Right cardiac atrium (tissue), 5 donors: ENCODE measurements at regions not wholly inside any gene's neighbourhood (a gene's known extent, or its start where the extent isn't known, plus 50 kb on each side); places are given as distances from the start of the nearest gene placed in this dataset.

ENCODE experiments used
- ATAC-seq, 2 donors: fragments of 200-7000 bp; cut with Tn5 transposase; one replicate each; pipeline versions ENCODE4 v1.8.0 to v1.9.1; 2020; ENCODE audit warnings: moderate library complexity in 2 of 2, mild to moderate bottlenecking in 1 of 2
- DNase-seq, 3 donors: peaks; one replicate each; pipeline ENCODE4 v3.0.0-alpha.2; 2020
- H3K27ac ChIP-seq: one replicate; pipeline ENCODE4 v1.5.1; 2013; ENCODE audit warnings: mild to moderate bottlenecking, low read length, control low read depth, moderate library complexity
- H3K27me3 ChIP-seq: one replicate; pipeline ENCODE4 v1.6.1; 2013; ENCODE audit not compliant: control insufficient read depth, insufficient read depth
- H3K4me1 ChIP-seq: one replicate; pipeline ENCODE4 v1.6.1; 2013; ENCODE audit warnings: low read length; ENCODE audit not compliant: control insufficient read depth, insufficient read depth
- H3K4me3 ChIP-seq: one replicate; pipeline ENCODE4 v1.5.1; 2013; ENCODE audit warnings: low read length, control low read depth
- H3K9me3 ChIP-seq: one replicate; pipeline ENCODE4 v1.6.1; 2013; ENCODE audit warnings: low read length; ENCODE audit not compliant: control insufficient read depth
- WGBS: extraction: QIAGEN DNeasy Blood & Tissue Kit; methylation state at CpG from one replicate; pipeline ENCODE4 v1.1.7; 2013; 5-methylcytosine and 5-hydroxymethylcytosine counted together
- intact Hi-C, 4 donors: fragments of 100-400 bp; cut with DNase I; formaldehyde crosslinking; loops; one replicate each; pipeline versions ENCODE4 v1.11.0 to v1.14.0; 2022 to 2023
- donor health status: healthy with polysubstance abuse.
- donor health status: DM: no; HTN: yes; CAD: no.
- donor health status: DM: no; HTN: no; CAD: no.
- donor health status: DM: no; HTN: yes; CAD: no; lungs with severe emphysema.
- donor health status: DM: yes; HTN: yes; CAD: no.

DNA sequence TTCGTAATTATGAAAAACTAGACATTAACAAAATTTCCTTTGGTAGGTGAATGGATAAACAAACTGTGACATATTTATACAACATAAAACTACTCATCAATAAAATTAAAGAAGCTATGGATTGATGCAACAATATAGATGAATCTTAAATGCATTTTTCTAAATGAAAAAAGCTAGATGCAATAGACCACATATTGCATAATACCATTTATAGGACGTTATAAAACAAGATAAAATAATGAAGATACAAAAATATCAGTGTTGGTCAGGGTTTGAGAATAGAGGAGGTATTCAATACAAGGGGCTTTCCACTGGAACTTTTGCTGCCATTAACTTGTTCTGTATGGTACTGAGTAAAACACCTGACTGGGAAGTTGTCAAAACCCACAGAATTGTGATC lies 314.4 kb downstream of the GRB14 start:
- Histone ChIP-seq H3K27ac (no peak overlapping the region), H3K9me3 (no peaks in the 10 kb centered on the region), H3K27me3 (no peaks in the 10 kb centered on the region), H3K4me3 (no peak overlapping the region), H3K4me1 (no peaks in the 10 kb centered on the region)
- ATAC-seq (no peak), DNase-seq (no peak)
- WGBS, result 74% methylated on average over 2 of the region's 2 CpGs
- intact Hi-C loops, result no loop called here

DNA sequence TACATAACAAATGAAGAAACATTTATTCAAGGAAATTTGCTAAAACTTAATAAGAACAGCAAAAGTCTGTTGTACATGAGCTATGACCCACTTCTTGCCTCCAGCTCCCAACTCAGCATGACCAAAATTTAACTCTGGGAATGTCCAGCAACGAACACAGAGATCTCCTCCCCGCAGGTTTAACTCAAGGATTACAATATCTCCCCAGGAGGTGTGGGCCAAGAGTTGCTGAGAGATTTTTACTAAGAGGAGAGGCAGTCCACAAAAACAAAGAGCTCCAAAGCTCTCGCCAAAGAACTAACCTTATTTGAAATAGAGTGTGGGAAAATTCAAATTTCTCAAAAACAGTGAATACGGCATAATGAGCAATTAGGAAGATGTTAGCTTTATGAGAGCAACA lies 318.5 kb downstream of the GRB14 start:
- 68% methylated on average over 4 of the region's 4 CpGs for WGBS
- intact Hi-C loops, result no loop called here

DNA sequence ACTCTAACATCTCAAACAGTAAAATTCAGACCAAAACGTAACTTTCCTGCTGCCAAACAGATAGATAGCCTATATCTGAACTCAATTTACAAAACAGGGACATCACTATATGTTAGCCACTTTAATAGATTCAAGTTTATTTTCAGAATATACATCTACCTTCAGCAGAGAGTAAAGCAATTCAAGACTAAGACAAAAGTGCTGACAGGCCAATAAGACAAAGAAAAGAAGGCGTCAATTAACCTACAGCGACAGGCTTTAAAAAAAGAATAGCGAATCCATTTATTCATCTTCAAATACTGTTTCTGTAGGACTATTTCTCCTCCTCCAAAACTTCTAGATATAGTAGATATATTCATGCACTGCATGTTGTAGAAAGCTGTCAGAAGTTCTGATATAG lies 333.0 kb downstream of the GRB14 start:
- no peak for DNase-seq
- intact Hi-C loops, result no loop called here
- Histone ChIP-seq H3K27me3 (no peaks in the 10 kb centered on the region), H3K9me3 (no peaks in the 10 kb centered on the region), H3K27ac (no peak overlapping the region), H3K4me1 (no peaks in the 10 kb centered on the region), H3K4me3 (no peak overlapping the region)
- 80% methylated on average over 4 of the region's 4 CpGs for WGBS
- no peak for ATAC-seq

More for the DNA sequence above, 318.5 kb downstream of the GRB14 start:
- no peak overlapping the region for H3K27ac ChIP-seq
- ATAC-seq (no peak), DNase-seq (no peak)
- no peaks in the 10 kb centered on the region for H3K9me3 ChIP-seq
- H3K4me1 ChIP-seq, result no peaks in the 10 kb centered on the region
- no peak overlapping the region for H3K4me3 ChIP-seq
- no peaks in the 10 kb centered on the region for H3K27me3 ChIP-seq

DNA sequence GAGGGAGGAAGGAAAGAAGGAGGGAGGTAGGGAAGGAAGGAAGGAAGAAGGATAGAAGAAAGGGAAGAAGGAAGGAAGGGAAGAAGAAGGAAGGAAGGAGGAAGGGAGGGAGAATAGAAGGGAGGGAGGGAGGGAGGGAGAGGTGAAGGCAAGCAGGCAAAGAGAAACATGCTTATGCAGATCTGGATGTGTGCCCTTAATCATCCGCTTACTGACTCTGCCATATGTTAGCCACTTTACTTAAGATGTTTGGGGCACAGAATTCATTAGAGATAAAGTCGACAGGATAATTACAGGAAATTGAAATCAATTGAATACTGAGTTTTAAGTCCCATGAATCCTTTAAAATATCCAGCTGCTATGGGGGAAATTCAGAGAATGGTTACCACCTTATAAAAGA lies 334.2 kb downstream of the GRB14 start:
- H3K4me1 ChIP-seq, result no peaks in the 10 kb centered on the region
- H3K27me3 ChIP-seq, result no peaks in the 10 kb centered on the region
- H3K27ac ChIP-seq, result no peak overlapping the region
- WGBS, result 78% methylated on average over 2 of the region's 2 CpGs
- DNase-seq, result no peak
- no peaks in the 10 kb centered on the region for H3K9me3 ChIP-seq
- no peak overlapping the region for H3K4me3 ChIP-seq
- no peak for ATAC-seq
- intact Hi-C loops, result no loop called here

DNA sequence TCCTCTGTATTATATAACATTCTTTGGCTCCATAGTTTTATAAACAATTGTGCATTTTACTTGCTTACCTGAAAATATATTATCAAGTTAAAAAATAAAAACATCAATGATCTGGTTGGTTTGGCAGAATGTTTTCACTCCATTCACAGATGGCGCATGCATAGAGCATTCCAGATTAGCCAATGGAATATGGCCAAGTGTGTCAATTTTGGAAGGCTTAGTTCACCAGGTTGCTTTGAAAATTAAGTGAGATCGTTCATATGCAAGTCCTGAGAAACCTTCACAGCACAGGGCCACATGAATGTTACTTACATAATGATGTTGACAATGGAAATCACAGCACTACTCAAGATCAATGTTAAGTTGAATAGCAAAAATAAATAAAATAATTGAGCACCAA lies 335.7 kb downstream of the GRB14 start:
- 90% methylated on average over 2 of the region's 2 CpGs for WGBS
- H3K4me3 ChIP-seq, result no peak overlapping the region
- no peak overlapping the region for H3K27ac ChIP-seq
- no peaks in the 10 kb centered on the region for H3K9me3 ChIP-seq
- DNase-seq (no peak), ATAC-seq (no peak)
- intact Hi-C loops, result no loop called here
- no peaks in the 10 kb centered on the region for H3K4me1 ChIP-seq
- no peaks in the 10 kb centered on the region for H3K27me3 ChIP-seq

DNA sequence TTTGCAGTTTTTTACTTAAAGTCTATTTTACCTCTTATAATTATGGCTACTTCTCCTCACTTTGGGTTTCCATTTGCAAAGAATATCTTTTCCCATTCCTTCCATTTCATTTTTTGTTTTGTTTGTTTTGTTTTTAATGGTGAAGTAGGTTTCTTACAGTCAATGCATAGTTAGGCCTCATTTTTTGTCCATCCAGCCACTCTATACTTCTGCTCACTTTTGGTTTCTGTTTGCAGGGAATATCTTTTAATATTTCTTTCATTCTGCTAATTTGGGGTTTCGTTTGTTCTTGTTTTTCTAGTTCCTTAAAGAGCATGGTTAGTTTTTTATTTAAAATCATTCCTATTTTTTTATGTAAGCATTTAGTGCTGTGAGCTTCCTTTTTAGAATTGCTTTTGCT lies 339.4 kb downstream of the GRB14 start:
- intact Hi-C loops, result no loop called here
- no peak for ATAC-seq

DNA sequence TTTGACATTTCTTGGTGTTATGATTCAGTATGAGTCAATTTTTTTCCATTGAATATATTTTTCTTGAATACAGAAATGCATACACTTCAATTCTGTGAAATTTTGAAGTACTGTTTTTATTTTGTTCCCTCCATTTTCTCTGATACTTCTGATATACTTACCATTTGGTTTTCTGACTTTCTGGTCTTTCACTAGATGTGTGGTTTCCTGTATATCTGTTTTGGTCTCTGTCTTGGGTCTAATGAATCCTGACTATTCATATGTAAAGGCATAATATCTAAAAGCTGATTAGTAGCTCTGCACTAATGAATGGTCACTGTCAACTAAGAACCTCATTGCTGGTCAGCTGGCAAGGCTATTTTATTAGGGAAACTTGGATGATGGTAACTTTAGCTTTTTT lies 345.6 kb downstream of the GRB14 start:
- Histone ChIP-seq H3K27me3 (no peaks in the 10 kb centered on the region), H3K4me3 (no peak overlapping the region), H3K27ac (no peak overlapping the region), H3K9me3 (no peaks in the 10 kb centered on the region), H3K4me1 (no peaks in the 10 kb centered on the region)
- DNase-seq (no peak), ATAC-seq (no peak)
- intact Hi-C loops, result no loop called here

More for the DNA sequence above, 339.4 kb downstream of the GRB14 start:
- Histone ChIP-seq H3K4me3 (no peak overlapping the region), H3K27me3 (no peaks in the 10 kb centered on the region), H3K4me1 (no peaks in the 10 kb centered on the region), H3K27ac (no peak overlapping the region), H3K9me3 (no peaks in the 10 kb centered on the region)
- WGBS, result 79% methylated on average over 1 of the region's 1 CpG
- no peak for DNase-seq

DNA sequence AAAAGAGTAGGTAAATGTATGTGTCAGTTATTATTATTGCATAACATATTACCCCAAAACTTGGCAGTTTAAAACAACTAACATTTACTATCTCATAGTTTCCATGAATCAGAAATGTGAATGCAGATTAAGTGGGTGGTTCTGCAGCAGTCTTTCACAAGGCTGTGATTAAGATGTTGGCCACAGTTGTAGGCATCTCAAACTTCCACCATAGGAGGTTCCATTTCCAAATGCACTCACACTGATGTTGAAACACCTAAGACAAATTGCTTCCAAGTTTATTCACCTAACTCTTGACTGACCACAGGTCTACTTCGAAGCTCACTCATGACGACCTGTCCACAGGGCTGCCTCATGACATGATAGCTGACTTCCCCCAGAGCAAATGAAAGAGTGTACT lies 360.8 kb downstream of the GRB14 start:
- Histone ChIP-seq H3K9me3 (no peaks in the 10 kb centered on the region), H3K4me1 (no peaks in the 10 kb centered on the region), H3K4me3 (no peak overlapping the region), H3K27me3 (no peaks in the 10 kb centered on the region), H3K27ac (no peak overlapping the region)
- ATAC-seq, result no peak
- 66% methylated on average over 2 of the region's 2 CpGs for WGBS
- intact Hi-C loops, result no loop called here
- no peak for DNase-seq

DNA sequence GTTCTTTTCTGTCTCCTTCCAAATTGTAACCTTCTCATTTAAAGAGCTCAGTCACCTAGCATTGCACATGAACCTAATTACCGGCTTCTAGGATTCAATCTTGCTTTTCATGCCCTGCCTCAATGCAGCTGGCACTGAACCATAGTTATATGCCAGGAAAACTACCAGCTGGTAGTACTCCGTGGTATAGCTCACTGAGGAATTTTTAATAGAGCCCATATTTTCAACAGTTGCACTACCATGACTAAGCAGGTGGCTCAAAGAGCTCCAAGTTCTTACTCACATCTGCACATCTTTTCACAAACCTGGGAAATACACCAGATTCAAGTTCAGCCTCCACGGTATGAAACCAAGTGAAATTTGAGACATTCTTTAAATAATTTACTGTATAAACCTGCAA lies 363.5 kb downstream of the GRB14 start:
- H3K27me3 ChIP-seq, result no peaks in the 10 kb centered on the region
- DNase-seq (no peak), ATAC-seq (no peak)
- H3K4me1 ChIP-seq, result no peaks in the 10 kb centered on the region
- 53% methylated on average over 3 of the region's 3 CpGs for WGBS
- H3K9me3 ChIP-seq, result no peaks in the 10 kb centered on the region
- no peak overlapping the region for H3K27ac ChIP-seq
- no peak overlapping the region for H3K4me3 ChIP-seq
- intact Hi-C loops, result no loop called here

DNA sequence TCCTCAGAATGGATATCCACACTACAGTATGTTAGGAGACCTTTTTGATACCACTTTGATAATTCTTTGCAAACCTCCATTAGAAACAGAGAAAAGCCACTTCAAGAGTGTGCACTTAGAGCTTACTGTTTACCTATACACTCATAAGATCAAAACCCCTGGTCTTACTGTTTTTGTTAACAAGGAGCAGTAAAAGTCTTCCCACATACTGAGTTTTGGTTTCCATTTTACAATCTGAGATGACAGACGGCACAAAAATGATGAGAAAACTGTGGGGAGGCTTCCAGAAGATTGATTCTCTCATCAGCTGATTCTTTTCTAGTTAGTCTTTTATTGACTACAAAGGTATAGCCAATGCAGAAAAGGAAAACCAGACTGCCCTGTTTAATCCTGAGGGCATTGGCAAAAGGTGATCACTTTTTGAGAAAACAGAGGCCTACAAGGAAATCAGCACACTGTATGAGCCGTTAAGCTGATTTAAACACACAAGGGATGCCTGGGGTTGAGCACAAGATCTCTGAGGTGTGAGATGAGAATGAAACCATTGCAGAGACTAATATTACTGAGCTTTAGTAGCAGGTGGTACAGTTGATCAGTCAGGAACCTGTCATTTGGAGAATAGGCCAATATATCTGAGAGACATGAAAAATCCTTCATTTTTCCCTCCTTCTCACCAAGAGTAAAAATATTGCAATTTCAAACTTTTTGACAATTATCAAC lies 368.6 kb downstream of the GRB14 start:
- no peaks in the 10 kb centered on the region for H3K27me3 ChIP-seq
- H3K9me3 ChIP-seq, result no peaks in the 10 kb centered on the region
- no peak overlapping the region for H3K27ac ChIP-seq
- ATAC-seq (no peak), DNase-seq (no peak)
- 48% methylated on average over 2 of the region's 2 CpGs for WGBS
- H3K4me1 ChIP-seq, result no peaks in the 10 kb centered on the region
- no peak overlapping the region for H3K4me3 ChIP-seq
- intact Hi-C loops, result no loop called here

DNA sequence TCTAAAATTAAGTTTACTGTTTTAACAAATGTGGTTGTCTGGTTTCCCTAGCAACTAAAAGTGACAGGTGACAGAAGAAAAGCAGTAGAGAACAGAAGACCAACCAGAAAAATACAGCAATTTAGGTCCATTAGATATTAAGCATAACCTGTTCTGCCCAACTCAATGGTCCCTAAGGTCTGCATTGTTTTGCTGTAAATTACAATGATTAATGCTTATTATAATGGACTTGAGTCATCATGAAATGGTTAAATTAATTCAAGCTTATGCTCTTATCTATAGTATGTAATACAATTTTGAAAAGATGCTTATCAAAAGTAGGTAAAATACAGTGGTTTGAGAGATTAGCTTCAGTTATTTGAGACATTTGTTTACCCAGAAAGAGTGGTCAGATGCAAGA lies 378.0 kb downstream of the GRB14 start:
- DNase-seq, result no peak
- no peaks in the 10 kb centered on the region for H3K27me3 ChIP-seq
- H3K27ac ChIP-seq, result no peak overlapping the region
- no peaks in the 10 kb centered on the region for H3K4me1 ChIP-seq
- intact Hi-C loops, result no loop called here
- no peak for ATAC-seq
- H3K4me3 ChIP-seq, result no peak overlapping the region
- no peaks in the 10 kb centered on the region for H3K9me3 ChIP-seq

DNA sequence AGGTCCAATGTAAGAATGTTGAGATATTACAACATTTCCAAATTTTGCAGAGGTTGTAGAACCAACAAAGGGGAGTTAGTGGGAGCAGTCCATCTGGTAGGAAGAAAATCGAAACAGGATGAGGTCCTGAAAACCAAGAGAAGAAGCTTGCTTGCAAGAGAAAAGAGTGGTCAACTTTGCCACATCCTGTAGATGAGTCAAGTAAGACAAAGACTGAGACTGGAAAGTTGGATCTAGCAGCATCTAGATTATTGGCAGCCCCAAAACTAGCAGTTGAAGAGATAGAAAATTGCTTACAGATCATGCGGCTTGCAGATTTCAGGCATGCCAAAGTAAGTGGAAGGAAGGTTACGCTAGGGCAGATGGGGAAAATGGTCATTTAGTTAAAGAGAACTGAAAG lies 378.9 kb downstream of the GRB14 start:
- Histone ChIP-seq H3K27me3 (no peaks in the 10 kb centered on the region), H3K4me1 (no peaks in the 10 kb centered on the region), H3K9me3 (no peaks in the 10 kb centered on the region), H3K27ac (no peak overlapping the region), H3K4me3 (no peak overlapping the region)
- no peak for DNase-seq
- ATAC-seq, result no peak
- 90% methylated on average over 3 of the region's 3 CpGs for WGBS
- intact Hi-C loops, result no loop called here
